ENCODE measurements at regions not wholly inside any gene's neighbourhood (a gene's known extent, or its start where the extent isn't known, plus 50 kb on each side); places are given as distances from the start of the nearest gene placed in this dataset.

GRCh38 chr1:22327411-22327810 lies 124.2 kb upstream of the ZBTB40 start:
- TF ChIP-seq CTCF (IDR thresholded peaks at IDR 0.05; ENCODE audit: extremely low read depth in 1 of 2, insufficient read depth in 1 of 2, low read depth in 1 of 2, low read length in 2 of 2) = no peak
- TF ChIP-seq POLR2A (IDR thresholded peaks at IDR 0.05; ENCODE audit: low read depth, low read length) = no peak
- TF ChIP-seq MAX (IDR thresholded peaks at IDR 0.05; ENCODE audit: insufficient read depth, insufficient read length) = no peak
- no peak for TF ChIP-seq POLR2AphosphoS5 (IDR thresholded peaks at IDR 0.05; ENCODE audit: insufficient read depth, low read depth, low read length)
- no peak for TF ChIP-seq GATA2 (IDR thresholded peaks at IDR 0.05; ENCODE audit: insufficient read depth, insufficient read length, low read depth, low read length)
- TF ChIP-seq EZH2 (IDR thresholded peaks at IDR 0.05; ENCODE audit: borderline replicate concordance, low read depth, low read length, severe bottlenecking) = no peak
- no peak for TF ChIP-seq JUN (IDR thresholded peaks at IDR 0.05; ENCODE audit: borderline replicate concordance, insufficient read depth, insufficient read length, low read depth)
- TF ChIP-seq MYC (IDR thresholded peaks at IDR 0.05; ENCODE audit: low read depth, low read length) = no peak
- TF ChIP-seq FOS (IDR thresholded peaks at IDR 0.05; ENCODE audit: borderline replicate concordance, insufficient read depth, low read length) = no peak

All from endothelial cell of umbilical vein (primary cell).